Fibroblast of the conjunctiva (primary cell): ENCODE measurements at regions not wholly inside any gene's neighbourhood (a gene's known extent, or its start where the extent isn't known, plus 50 kb on each side); places are given as distances from the start of the nearest gene placed in this dataset.
"Not testable (repeated sequence)": the region's sequence is repeated elsewhere in the genome, so short reads cannot be mapped to it uniquely, and the experiment has no call there.

ENCODE experiments used
- DNase-seq: peaks from one replicate; pipeline ENCODE4 v3.0.0-alpha.2; 2010; ENCODE audit warnings: low read depth

GRCh38 chr3:144458283-144458682 is 486.7 kb downstream of the DIPK2A start:
- DNase-seq, result no peak

DNA sequence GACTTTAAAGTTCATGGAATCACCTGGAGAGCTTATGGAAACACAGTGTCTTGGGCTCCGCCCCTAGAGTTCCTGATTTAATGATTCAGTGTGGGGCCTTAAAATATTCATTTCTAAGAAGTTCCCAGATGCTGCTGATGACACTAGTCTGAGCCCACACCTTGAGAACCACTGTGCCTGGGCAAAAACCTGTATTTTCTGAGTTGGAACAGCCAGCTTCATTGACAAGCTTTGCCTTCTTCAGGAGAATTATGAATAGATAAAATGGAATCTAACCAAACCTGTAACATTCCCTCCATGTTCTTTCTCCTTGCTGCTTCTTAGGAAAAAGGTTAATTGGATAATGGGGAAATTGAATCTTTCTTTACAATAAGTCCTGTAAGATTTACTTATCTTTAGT is 490.7 kb downstream of the DIPK2A start:
- no peak for DNase-seq

- DNase-seq, result no peak
Measured at GRCh38 chr3:144463911-144464310, 492.3 kb downstream of the DIPK2A start.

DNA sequence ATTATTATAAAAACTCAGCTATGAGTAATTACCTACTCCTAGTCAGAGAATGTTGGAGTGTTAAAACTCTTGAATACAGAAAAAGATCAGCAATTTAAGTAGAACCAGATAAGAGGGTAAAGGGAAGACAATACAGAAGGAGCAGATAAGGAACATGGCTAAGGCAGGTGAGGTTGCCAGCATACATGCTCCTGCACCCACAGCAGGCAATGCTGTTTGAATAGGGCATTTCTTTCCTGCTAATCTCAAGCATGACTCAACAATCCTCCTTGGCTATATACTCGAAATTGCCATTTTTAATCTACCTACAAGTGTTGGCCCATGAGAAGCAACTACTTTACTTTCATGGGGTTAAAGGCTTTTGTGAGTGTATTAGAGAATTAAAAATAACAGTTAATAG is 494.5 kb downstream of the DIPK2A start:
- no peak for DNase-seq

DNA sequence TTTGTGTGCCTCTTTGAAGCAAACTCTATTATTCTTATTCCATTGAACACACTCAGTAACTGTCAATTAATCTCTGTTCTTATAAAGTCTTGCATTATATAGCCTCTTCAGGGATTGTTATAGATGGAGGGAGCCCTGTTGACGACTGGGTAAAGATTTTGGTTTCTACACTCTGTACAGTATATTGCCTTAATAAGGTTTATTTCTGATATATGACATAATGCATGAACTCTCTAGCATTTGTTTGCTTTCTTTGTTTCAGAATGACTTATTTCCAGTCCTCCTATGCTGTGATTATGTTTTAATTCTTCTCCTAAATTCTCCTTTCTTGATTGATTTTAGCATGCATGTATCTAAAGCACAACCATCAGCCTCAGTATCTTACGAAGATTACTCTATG is 494.9 kb downstream of the DIPK2A start:
- no peak for DNase-seq

DNA sequence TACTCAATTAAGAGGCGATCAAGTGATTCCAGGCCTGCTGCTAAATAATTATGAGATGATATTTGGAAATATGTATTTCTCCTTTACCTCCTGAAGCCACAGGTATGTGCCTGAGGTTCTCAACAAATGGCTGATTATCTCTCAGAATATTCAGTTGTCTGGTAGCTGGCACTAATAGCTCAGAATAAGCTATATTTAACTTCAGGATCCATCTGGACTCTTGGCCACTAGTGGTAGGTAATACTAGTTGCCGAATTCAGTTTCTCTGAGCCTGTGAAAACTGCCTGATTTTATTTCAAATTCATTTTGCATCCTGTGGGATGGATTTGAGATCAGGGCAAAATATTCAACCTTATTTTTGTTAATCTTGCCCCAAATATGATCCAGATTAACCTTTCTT is 499.0 kb downstream of the DIPK2A start:
- no peak for DNase-seq

GRCh38 chr3:144477593-144477992 is 506.0 kb downstream of the DIPK2A start:
- DNase-seq, result no peak

- DNase-seq, result no peak
Measured at GRCh38 chr3:144480416-144480919, 508.8 kb downstream of the DIPK2A start.

DNA sequence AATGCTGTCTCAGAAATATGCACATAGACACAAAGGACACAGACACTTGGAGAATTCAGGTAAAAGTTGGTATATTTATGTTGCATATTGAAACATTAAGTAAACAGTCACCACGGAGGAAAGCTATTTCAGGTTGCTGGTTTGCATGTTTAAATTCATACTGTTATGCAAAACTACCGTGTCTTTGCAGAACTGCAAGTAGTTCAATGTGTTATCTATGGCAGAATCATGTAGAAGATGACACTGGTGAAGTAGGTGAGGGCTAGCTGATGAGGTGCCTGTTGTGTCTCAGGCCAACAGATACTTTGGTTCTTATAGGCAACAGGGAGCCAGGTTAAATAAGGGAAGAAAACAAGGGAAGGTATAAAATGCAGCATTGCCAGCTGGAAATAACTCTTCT is 511.3 kb downstream of the DIPK2A start:
- no peak for DNase-seq

DNA sequence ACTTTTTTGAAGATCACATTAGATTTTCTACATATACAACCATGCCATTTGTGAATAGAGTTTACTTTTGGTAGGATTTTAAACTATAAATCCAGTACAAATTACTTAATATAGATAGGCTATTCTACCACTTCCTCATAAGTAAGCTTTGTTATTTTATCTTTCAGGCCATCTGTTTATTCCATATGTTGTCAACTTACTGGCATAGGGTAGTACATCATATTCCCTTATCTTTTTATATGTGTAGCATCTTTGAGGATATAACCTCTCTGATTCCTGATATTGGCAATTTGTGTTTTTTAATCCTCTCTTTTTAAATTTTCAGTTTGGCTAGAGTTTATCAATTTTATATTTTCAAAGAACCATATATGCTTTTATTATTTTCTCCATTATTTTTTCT is 515.4 kb downstream of the DIPK2A start:
- no peak for DNase-seq

DNA sequence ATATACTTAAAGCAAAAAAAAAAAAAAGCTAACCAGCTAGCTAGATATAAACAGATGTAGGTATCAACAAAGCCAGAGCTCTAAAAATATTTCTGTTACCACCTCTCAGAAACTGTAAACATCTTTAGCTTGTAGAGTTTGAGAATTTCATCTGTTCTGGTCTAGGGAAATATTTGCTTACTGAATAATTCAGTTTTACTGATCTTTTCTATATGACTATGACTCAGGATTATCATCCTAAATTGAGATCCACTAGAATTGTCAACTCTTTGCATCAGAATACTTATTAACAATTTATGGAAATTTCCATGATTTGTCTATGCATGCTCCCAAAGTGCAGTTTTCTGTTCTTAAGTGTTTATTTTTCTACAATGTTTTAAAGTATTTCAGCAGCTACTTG is 517.3 kb downstream of the DIPK2A start:
- DNase-seq, result no peak

DNA sequence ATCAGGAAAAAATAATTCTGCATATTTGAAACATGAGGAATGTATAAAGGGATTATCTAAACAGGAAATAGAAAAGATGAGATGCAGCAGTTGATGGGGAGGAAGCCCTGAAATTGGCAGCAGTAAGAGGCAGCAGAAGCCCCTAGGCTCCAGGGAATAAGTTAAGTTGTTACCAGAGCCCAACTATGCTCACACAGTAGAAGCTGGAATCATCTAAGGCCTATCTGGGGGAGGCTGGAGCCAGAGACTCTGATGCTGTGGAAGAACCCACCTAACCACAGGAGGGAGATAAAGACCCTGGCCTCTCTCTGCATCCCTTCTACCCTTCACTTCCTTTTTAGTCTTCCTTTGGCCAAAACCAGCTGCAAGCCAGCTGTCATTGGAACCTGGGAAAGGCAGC is 519.7 kb downstream of the DIPK2A start:
- no peak for DNase-seq

DNA sequence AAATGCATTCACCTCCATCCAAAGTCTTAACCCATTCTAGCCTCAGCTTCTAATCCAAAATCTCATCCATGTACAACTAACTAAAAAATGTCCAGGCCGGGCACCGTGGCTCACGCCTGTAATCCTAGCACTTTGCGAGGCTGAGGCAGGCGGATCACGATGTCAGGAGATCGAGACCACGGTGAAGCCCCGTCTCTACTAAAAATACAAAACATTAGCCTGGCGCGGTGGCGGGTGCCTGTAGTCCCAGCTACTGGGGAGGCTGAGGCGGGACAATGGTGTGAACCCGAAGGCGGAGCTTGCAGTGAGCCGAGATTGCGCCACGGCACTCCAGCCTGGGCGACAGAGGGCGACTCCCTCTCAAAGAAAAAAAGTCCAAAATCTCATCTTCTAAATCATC is 523.0 kb downstream of the DIPK2A start:
- DNase-seq, result not testable (repeated sequence)

DNA sequence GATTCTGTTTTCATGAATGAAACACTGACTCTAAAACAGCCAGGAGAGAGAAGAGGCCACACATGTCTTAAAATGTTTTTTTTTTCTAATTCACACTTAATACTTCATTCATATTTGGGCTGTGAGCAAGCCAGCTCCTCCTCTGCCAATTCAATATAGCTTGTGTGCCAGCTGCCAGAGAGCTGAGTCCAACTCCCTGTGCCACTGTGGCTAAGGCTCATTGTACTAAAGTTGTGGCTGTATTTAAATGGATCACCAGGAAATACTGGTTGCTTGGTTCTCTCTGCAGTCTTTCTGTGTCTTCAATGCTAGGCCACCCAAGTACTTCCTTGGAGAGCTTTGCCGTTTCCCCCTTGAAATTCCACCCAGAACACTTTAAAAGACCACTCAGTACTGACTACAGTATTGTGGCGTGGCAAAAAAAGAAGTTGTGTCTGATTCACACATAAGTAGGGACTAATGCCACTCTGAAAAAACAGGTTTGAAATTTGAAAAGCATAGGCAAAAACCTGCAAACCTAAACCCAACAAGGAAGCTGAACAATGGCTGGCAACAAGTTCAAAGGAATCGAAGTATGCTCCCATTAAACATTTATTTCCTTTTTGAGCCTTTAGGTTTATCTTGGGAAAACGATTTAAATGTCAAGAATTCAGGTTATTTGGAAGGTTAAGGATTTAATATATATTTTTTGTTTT is 524.7 kb downstream of the DIPK2A start:
- DNase-seq, result no peak

- no peak for DNase-seq
Measured at GRCh38 chr3:144497452-144497851, 525.8 kb downstream of the DIPK2A start.

DNA sequence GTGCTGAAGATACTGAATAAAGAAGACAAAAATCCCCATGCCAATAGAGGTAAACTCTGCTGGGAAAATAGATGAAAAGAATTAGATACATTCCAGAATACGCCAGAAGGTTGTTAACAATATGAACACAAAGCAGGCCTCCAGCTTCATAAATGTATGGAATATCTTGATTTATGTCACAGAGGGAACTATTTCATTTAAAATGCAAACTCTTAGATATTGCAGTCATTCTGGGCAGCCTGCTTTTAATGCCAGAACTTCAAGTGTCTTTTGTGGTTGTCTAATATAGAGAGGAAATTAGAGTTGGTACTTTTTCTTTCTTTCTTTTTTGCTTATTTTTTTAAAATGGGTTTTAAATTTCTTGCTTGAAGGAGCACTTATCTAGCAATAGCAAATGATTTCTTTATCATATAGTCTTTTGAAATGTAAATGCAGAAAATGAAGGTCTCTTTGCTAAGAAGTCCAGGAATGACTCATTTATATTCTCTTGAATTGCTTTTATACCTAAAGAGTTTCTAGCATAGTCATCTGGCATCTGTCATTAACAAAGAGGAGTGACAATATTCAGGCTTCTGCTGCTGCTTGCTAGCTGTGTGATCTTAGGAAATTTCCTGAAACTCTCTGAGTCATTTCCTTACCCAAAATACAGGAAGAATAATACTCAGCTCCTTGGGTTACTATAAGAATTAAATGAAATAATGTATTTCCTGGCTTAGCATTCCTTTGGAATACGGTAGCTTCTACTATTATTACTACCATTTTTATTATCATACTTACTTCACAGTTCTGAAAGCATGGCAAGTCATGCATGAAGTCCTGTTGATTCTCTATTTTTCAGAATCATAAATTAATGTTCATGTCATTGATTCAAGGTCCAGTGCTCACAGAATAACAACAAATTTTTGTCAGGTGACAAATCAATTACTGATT is 527.6 kb downstream of the DIPK2A start:
- DNase-seq, result no peak

DNA sequence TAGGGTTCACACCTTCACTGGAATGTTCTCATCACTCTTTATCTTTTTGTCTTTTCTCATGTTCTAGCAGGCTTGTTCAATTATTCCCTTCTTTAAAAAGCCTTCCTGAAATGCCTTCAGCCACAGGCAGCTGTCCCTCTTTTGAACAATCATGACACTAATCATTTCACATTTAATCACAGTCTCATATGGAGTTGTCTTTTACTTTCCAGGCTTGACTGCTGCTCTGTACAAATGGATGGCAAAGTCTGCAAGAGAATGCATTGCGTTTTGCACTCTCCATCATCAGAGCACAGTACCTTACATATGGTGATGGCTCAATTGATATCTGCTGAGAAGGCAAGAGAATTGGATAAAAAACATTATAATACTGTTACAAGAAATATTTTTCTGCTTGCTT is 529.8 kb downstream of the DIPK2A start:
- no peak for DNase-seq

GRCh38 chr3:144502402-144502801 is 530.8 kb downstream of the DIPK2A start:
- no peak for DNase-seq

DNA sequence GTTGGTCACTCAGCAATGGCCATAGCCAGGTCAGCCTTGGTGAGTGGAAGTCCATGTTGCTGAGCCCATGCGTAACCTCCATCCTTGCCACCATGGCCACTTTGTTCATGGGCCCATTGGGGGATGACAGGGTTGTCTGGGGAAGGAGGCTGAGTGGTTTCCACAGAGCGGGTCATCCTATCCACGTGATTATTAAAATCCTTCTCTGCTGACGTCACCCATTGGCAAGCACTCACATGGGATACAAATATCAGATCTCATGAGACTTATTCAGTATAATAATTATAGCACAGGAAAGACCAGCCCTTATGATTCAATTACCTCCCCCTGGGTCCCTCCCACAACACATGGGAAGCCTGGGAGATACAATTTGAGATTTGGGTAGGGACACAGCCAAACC is 534.8 kb downstream of the DIPK2A start:
- not testable (repeated sequence) for DNase-seq

DNA sequence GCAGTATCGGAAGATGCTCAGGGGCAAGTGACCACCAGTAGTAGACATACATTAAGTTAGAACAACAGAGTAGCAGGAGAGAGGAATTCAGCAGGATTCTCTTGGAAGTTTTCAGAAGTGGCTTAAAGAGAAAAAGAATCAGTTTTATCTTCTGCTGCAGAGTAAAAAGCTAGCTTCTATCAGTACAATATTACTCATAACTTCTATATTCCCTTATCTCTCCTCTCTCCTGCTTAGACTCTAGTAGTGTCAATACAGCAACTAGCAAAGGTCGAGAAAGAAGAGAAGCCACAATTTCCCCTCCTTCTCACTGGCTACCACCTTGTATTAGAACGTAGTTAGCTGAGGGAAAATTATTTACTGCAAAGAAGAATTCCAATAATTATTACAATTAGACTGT is 539.7 kb downstream of the DIPK2A start:
- no peak for DNase-seq

GRCh38 chr3:144516026-144516425 is 544.4 kb downstream of the DIPK2A start:
- DNase-seq, result no peak

GRCh38 chr3:144516589-144516988 is 545.0 kb downstream of the DIPK2A start:
- DNase-seq, result no peak

DNA sequence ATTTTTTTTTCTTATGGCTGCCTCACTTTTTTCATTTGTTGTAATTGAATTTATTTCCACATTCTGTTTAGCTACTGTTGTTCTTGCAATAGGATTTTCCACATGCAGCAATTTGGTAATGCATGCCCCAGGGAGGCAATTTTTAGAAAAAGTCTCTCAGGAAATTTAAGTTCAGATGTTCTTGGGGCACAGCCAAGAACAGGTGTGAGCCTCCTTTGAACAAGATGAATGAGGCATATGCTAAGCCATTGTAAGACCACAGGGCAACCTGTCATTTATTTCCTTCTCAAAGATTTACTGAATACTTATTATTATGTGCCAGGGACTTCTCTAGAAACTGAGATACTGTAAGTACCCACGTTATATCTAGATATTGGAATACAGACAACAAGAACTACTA is 549.5 kb downstream of the DIPK2A start:
- DNase-seq, result no peak
